ENCODE measurements at regions not wholly inside any gene's neighbourhood (a gene's known extent, or its start where the extent isn't known, plus 50 kb on each side); places are given as distances from the start of the nearest gene placed in this dataset.

DNA sequence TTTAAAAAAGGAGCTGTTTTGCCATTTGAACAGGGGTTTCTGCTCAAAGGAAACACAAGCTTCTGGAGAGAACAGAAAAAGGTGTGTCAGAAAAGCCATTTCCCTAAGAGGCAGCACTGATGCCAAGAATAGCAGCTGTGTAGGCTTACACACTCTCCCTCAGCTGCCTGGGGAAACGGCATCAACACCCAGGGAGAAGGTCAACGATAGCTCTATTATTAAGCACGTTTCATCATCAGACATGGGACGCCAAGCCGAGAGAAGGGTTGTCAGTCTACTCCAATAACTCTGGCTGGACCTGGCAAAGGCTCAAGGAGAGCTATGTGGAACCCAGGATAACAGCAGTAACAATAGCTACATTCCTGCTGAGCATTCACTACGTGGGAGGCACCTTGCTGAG lies 314.2 kb downstream of the CDK5RAP2 start:
- H3K4me1 Mint-ChIP-seq, result no peaks in the 10 kb centered on the region
- no peaks in the 10 kb centered on the region for H3K27me3 Mint-ChIP-seq
- peaks cover 0 to 1% (median 0%) of the 10 kb centered on the region in 3 donors for H3K9me3 Mint-ChIP-seq
- no peak overlapping the region for H3K27ac Mint-ChIP-seq
- H3K36me3 Mint-ChIP-seq, result no peaks in the 10 kb centered on the region
- H3K4me3 Mint-ChIP-seq, result no peak overlapping the region

DNA sequence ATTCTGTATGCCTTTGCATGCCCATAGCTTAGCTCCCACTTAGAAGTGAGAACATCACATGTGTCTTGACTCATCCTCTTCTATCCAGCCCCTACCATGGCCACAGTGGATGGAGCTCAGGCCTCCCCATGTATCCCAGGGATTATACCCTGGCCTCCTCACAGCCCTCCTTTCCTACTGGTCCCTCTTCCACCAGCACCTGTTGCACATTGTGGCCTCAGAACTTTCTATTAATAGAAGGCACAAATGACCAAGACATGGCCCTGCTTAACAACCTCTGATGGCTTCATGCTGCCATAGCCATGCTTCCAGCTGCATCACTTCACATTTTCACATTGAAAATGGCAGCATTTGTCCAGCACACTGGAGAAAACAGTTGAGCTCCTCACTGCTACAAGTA lies 315.4 kb downstream of the CDK5RAP2 start:
- no peaks in the 10 kb centered on the region for H3K36me3 Mint-ChIP-seq

DNA sequence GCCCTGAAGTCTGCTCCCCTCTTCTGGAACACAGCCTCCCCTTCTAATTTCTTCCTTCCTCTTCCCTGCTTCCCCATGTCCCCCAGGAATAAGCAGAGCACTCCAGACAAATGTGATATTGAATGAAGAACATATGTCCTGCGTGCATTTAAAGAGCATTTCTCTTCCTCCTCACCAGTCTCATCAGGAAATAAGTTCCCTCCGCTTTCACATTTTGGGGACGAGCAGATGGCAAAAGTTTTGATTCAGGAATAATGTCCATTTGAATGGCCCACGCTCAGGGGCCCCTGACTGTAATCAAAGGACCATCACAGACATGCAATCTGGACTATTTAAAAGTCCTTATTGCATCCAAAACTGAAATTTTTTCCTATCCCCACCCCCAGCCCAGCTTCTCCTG lies 316.1 kb downstream of the CDK5RAP2 start:
- no peaks in the 10 kb centered on the region for H3K9me3 Mint-ChIP-seq
- no peak overlapping the region for H3K4me3 Mint-ChIP-seq
- no peak overlapping the region for H3K27ac Mint-ChIP-seq
- H3K27me3 Mint-ChIP-seq, result no peaks in the 10 kb centered on the region
- no peaks in the 10 kb centered on the region for H3K36me3 Mint-ChIP-seq
- H3K4me1 Mint-ChIP-seq, result no peaks in the 10 kb centered on the region

More for the DNA sequence above, 315.4 kb downstream of the CDK5RAP2 start:
- no peak overlapping the region for H3K4me3 Mint-ChIP-seq
- H3K4me1 Mint-ChIP-seq, result no peaks in the 10 kb centered on the region
- no peaks in the 10 kb centered on the region for H3K27me3 Mint-ChIP-seq
- H3K9me3 Mint-ChIP-seq, result no peaks in the 10 kb centered on the region
- no peak overlapping the region for H3K27ac Mint-ChIP-seq

DNA sequence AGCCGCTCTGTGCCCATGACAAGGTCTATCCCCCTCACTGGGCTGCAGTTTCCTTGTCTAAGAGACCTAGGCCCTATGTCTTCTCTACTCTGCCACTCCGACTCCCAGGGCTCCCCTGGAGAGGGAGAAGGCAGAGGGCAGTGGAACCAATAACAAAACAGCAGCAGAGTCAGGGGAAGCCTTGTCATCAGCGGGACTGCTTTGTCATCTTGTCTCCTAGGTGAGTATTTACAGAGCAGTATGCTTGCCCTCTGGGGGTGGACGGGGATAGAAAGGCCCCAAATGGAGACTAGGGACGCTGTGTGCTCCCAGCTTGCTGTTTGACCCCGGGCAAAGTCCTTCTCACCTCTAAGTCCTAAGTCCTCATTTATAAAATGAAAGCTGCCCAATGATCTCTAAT lies 318.5 kb downstream of the CDK5RAP2 start:
- no peak overlapping the region for H3K4me3 Mint-ChIP-seq
- no peaks in the 10 kb centered on the region for H3K9me3 Mint-ChIP-seq
- peaks cover 1% of the 10 kb centered on the region for H3K27me3 Mint-ChIP-seq
- H3K27ac Mint-ChIP-seq, result no peak overlapping the region
- no peaks in the 10 kb centered on the region for H3K36me3 Mint-ChIP-seq
- no peaks in the 10 kb centered on the region for H3K4me1 Mint-ChIP-seq

DNA sequence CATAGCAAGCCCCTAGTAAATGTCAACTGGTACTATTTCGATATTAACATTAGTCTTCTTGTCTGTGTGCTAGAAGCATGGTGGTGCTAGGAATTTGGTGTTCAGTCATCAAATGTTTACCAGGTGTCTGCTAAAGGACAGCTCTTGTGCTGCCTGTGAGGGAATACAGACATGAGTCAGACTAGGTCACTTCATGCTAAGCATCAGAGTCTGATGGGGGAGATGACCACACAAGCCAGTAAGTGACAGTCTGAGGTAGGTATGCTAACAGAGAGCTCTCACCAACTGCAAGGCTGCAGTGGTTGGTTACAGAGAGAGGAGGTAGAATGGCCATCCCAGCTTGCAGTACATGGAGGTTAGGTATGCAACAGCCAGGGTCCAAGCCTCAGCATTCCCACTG lies 320.9 kb downstream of the CDK5RAP2 start:
- no peaks in the 10 kb centered on the region for H3K4me1 Mint-ChIP-seq
- H3K27ac Mint-ChIP-seq, result no peak overlapping the region
- H3K36me3 Mint-ChIP-seq, result no peaks in the 10 kb centered on the region
- peaks cover 0 to 1% (median 0%) of the 10 kb centered on the region in 3 donors for H3K9me3 Mint-ChIP-seq
- peaks cover 6% of the 10 kb centered on the region for H3K27me3 Mint-ChIP-seq
- H3K4me3 Mint-ChIP-seq, result no peak overlapping the region

DNA sequence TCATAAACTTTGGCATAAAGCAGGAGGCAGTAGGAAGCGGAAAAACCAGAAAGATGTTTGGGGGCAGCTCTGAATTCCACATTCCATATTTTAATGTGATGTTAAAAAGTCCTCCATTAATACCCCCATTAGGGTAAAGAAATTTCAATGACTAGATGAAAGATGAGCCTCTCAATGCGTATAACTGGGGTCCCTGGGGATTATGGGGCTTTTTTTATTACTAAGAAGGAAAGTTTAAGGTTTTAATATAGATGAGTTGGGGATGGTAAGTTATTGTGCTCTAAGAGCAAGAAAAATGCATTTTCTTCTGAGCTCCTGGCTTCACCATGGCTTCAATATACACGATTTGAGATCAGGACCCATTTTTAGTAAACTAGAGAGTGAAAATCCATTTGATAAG lies 321.9 kb downstream of the CDK5RAP2 start:
- no peaks in the 10 kb centered on the region for H3K4me1 Mint-ChIP-seq
- H3K27ac Mint-ChIP-seq, result no peak overlapping the region
- H3K27me3 Mint-ChIP-seq, result peaks cover 6% of the 10 kb centered on the region
- H3K4me3 Mint-ChIP-seq, result no peak overlapping the region
- H3K9me3 Mint-ChIP-seq, result peaks cover 0 to 1% (median 0%) of the 10 kb centered on the region in 3 donors
- no peaks in the 10 kb centered on the region for H3K36me3 Mint-ChIP-seq

DNA sequence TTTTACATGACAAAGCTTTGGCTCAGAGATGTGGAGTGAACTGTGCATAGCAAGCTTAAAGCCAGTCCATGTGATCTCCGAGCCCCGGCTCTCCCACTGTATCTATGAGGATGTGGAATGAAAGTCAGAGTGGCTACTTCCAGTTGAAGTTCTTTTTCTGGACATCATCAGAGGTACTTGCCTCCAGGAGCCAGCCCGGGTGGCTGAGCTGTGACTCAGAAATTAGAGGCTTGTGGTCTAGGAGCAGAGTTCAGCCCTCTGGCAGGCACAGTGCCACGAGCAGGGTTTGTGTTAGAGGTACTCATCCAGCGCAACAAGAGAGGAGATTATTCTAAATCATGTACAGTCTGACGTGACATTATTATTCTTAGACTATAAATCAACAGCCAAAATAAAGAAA lies 322.5 kb downstream of the CDK5RAP2 start:
- no peak overlapping the region for H3K27ac Mint-ChIP-seq

DNA sequence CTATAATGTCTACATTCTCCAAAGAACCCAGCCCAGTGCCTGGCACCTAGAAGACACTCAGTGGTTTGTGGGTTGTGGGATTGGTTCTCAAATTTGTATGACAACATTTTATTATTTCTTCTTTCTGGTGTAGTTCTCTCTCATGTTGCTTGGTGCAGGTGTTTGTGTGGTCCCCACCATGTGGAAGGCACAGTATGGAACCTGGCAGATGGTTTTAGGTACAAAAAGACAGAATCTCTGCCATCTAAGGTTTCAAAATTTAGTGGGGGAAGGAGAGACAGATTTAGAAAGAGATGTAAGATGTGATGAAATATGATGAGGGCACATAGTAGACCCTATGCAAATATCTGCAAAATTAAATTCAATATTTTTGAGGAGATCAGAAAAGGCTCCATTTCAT lies 323.8 kb downstream of the CDK5RAP2 start:
- H3K4me3 Mint-ChIP-seq, result no peak overlapping the region
- no peaks in the 10 kb centered on the region for H3K4me1 Mint-ChIP-seq
- no peaks in the 10 kb centered on the region for H3K36me3 Mint-ChIP-seq

More for the DNA sequence above, 322.5 kb downstream of the CDK5RAP2 start:
- peaks cover 0 to 1% (median 0%) of the 10 kb centered on the region in 3 donors for H3K9me3 Mint-ChIP-seq
- no peak overlapping the region for H3K4me3 Mint-ChIP-seq
- H3K4me1 Mint-ChIP-seq, result no peaks in the 10 kb centered on the region
- peaks cover 8% of the 10 kb centered on the region for H3K27me3 Mint-ChIP-seq
- no peaks in the 10 kb centered on the region for H3K36me3 Mint-ChIP-seq

DNA sequence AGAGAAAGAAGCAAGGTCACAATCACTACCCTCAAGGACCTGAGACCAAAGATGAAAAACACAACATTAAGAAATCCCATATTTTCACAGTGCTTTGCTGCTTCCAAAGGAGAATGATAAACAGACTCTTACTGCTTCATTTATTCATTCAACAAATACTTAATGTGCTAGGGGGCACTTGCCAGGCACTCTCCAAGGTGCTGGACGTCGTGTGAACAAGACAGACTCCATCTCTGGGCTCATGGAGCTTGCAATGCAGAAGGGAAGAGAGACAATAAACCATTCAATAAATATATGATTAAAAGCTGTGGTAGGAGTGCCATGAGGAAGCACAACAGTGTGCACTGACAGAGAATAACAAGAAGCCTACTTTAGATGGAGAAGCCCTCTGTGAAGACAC lies 327.7 kb downstream of the CDK5RAP2 start:
- H3K36me3 Mint-ChIP-seq, result no peaks in the 10 kb centered on the region
- no peak overlapping the region for H3K4me3 Mint-ChIP-seq
- H3K9me3 Mint-ChIP-seq, result peaks cover 0 to 3% (median 0%) of the 10 kb centered on the region in 3 donors
- no peaks in the 10 kb centered on the region for H3K4me1 Mint-ChIP-seq
- H3K27me3 Mint-ChIP-seq, result peaks cover 8% of the 10 kb centered on the region
- H3K27ac Mint-ChIP-seq, result no peak overlapping the region

More for the DNA sequence above, 323.8 kb downstream of the CDK5RAP2 start:
- Mint-ChIP-seq H3K27me3 (peaks cover 8% of the 10 kb centered on the region), H3K9me3 (peaks cover 0 to 1% (median 0%) of the 10 kb centered on the region in 3 donors), H3K27ac (no peak overlapping the region)

DNA sequence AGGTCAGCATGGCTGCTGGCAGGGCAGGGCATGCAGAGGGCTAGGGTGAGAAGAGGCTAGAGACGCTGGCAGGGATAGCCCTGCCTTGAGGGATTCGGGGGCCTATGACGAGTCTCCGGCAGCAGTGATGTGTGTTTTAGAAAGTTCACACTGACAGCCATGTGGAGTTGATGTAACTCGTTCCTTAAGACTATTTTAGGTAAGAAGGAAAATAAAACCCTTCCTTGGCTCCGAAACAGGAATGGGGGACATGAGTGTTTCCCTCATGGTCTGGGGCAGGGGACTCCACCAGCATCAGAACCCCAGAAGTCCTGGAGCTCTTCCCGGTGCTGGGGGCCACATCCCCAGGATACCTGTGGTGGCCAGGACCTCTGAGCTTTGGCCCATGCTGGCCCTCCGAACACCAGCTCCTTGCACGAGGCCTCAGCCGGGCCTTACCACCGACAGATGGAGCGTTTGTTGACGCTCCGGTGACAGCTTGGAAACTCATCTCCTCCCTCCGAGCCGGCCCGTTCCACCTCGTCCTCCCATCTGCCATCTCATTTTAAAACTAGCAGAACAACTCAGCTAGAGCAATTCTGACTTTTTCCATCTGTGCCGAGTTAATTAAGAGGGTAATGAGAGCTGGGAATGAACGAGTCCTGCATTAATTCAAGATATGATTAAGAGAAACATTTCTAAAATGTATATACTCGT lies 337.7 kb downstream of the CDK5RAP2 start:
- Mint-ChIP-seq H3K27me3 (peaks cover 8% of the 10 kb centered on the region), H3K36me3 (no peaks in the 10 kb centered on the region), H3K9me3 (peaks cover 2 to 8% (median 4%) of the 10 kb centered on the region in 3 donors), H3K4me3 (no peak overlapping the region), H3K4me1 (no peaks in the 10 kb centered on the region), H3K27ac (no peak overlapping the region)

DNA sequence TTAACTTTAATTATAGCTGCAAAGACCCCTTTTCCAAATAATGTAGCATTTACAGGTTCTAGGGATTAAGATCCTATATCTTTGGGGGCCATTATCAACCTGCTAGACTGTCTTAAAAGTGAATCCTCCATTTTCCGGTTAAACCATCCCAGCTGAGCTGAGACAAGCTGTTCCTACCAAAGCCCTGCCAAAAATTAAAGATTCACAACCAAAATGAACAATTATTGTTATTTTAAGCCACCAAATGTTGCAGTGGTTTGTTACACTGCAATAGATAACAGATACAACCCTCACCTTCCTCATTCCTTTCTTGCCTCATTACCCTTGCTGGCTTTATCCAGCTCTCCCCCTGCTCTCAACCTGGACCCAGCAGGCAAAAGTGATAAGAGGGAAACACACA lies 343.4 kb downstream of the CDK5RAP2 start:
- Mint-ChIP-seq H3K9me3 (peaks cover 2 to 7% (median 3%) of the 10 kb centered on the region in 3 donors), H3K36me3 (no peaks in the 10 kb centered on the region), H3K27ac (no peak overlapping the region), H3K27me3 (peaks cover 3% of the 10 kb centered on the region), H3K4me3 (no peak overlapping the region), H3K4me1 (no peaks in the 10 kb centered on the region)

DNA sequence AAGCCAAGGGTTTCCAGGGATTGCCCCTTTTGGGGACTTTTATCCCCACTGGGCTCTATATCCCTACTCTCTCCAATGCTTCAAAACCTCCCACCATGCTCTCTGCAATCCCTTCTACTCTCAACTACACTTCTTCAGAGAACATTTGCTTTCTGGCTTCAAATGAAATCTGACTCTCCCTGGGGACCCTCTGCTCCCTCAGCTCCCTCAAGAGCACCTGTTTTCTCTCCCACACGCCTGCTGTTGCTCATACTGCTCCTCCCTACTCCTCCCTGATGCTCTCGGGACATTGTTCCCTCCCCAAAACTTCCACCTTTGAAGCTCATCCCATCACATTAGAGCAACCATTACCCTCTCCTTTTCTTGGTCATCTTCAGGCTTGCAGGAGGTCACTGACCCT lies 344.9 kb downstream of the CDK5RAP2 start:
- H3K27me3 Mint-ChIP-seq, result no peaks in the 10 kb centered on the region

DNA sequence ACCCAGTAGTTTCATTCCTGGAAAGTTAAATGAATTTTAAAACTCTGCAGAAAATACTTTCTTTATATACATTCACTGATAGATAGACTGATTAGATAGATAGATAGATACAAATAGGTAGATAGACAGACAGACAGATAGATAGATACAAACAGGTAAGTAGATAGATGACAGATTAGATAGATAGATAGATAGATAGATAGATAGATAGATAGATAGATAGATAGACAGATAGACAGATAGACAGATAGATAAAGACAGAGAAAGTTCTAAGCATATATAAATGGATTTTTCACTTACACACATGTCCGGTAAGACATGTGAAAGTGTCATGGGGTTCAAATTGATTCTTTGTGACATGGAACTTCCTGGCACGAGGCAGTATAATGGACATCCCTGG lies 349.7 kb downstream of the CDK5RAP2 start:
- Mint-ChIP-seq H3K4me1 (peaks cover 0 to 3% (median 0%) of the 10 kb centered on the region in 3 donors), H3K36me3 (no peaks in the 10 kb centered on the region), H3K27me3 (peaks cover 13% of the 10 kb centered on the region), H3K27ac (no peak overlapping the region), H3K4me3 (no peak overlapping the region), H3K9me3 (peaks cover 0 to 2% (median under 1%) of the 10 kb centered on the region in 3 donors)

More for the DNA sequence above, 344.9 kb downstream of the CDK5RAP2 start:
- no peak overlapping the region for H3K4me3 Mint-ChIP-seq
- no peak overlapping the region for H3K27ac Mint-ChIP-seq
- no peaks in the 10 kb centered on the region for H3K36me3 Mint-ChIP-seq
- peaks cover 0 to 7% (median 2%) of the 10 kb centered on the region in 3 donors for H3K9me3 Mint-ChIP-seq
- H3K4me1 Mint-ChIP-seq, result no peaks in the 10 kb centered on the region

DNA sequence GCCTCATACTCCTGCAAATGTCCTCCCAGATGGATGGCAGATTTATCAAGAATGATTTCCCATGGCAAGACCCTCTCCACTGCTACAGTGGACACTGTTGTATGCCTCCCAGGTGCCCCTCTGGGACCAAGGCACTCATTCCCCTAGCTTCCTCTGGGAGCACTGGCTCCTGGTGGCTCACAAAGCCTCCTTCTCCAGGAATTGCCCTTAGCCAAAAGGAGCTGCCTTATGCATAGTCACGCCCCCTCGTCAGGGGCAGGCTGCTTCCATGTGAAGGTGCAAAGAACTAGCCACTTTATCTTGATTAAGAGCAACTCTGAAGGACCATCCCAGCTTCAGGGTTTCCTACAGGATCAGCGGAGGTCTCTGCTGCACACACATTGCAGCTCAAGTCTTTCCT lies 358.1 kb downstream of the CDK5RAP2 start:
- H3K4me1 Mint-ChIP-seq, result no peaks in the 10 kb centered on the region
- H3K36me3 Mint-ChIP-seq, result no peaks in the 10 kb centered on the region
- peaks cover 5% of the 10 kb centered on the region for H3K27me3 Mint-ChIP-seq
- H3K9me3 Mint-ChIP-seq, result peaks cover 0 to 3% (median 0%) of the 10 kb centered on the region in 3 donors
- no peak overlapping the region for H3K27ac Mint-ChIP-seq
- H3K4me3 Mint-ChIP-seq, result no peak overlapping the region

DNA sequence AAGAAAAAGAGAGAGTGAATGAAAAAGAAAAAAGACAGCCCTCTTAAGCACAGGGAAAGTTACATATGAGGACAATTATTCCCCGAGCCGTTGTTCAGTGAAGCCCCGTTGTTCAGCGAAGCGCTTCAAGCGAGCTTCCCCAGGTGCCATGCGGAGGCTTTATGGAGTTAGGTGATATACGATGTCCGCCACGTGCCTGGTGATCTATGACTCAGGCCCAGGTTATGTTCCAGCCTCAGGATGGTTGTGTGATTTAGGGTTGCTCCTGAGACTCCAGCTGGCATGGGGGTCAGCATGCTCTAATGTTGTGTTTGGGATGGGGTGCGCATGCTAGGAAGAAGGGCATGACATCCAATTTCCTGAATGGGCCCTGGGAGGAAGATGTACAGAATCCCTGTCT lies 365.6 kb downstream of the CDK5RAP2 start:
- H3K27ac Mint-ChIP-seq, result no peak overlapping the region
- peaks cover 0 to 3% (median 2%) of the 10 kb centered on the region in 3 donors for H3K9me3 Mint-ChIP-seq
- peaks cover 3% of the 10 kb centered on the region for H3K27me3 Mint-ChIP-seq
- H3K4me1 Mint-ChIP-seq, result no peaks in the 10 kb centered on the region
- H3K36me3 Mint-ChIP-seq, result no peaks in the 10 kb centered on the region
- no peak overlapping the region for H3K4me3 Mint-ChIP-seq

DNA sequence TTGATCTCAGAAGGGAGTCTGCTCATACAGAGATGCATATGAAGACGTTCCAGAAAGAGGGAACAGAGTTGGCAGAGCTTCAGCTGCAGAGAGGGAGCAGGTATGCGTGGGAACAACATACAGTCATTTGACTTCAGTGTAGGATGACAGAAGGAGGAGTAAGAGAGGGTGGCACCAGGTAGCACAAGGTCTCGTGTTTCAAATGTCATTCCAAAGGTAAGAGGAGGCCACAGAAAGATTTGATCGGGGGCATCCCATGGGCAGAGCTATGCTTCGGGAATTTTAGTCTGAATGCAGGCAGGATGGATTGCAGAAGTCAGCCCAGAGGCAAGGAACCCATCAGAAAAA lies 367.1 kb downstream of the CDK5RAP2 start:
- H3K4me1 Mint-ChIP-seq, result no peaks in the 10 kb centered on the region
- H3K36me3 Mint-ChIP-seq, result no peaks in the 10 kb centered on the region
- H3K9me3 Mint-ChIP-seq, result peaks cover 0 to 2% (median 0%) of the 10 kb centered on the region in 3 donors
- H3K4me3 Mint-ChIP-seq, result no peak overlapping the region
- H3K27ac Mint-ChIP-seq, result no peak overlapping the region
- peaks cover 3% of the 10 kb centered on the region for H3K27me3 Mint-ChIP-seq

Data from IgD-negative memory B cell (primary cell).